Hepatic stellate cell (primary cell): ENCODE measurements at regions not wholly inside any gene's neighbourhood (a gene's known extent, or its start where the extent isn't known, plus 50 kb on each side); places are given as distances from the start of the nearest gene placed in this dataset.
"Not testable (repeated sequence)": the region's sequence is repeated elsewhere in the genome, so short reads cannot be mapped to it uniquely, and the experiment has no call there.

Experiments
- DNase-seq: peaks from one replicate; pipeline ENCODE4 v3.0.0; 2011; ENCODE audit warnings: low spot score

- DNase-seq = not testable (repeated sequence)
These were observed 469.4 kb upstream of the SPRY2 start for GRCh38 chr13:80810294-80810693.

DNA sequence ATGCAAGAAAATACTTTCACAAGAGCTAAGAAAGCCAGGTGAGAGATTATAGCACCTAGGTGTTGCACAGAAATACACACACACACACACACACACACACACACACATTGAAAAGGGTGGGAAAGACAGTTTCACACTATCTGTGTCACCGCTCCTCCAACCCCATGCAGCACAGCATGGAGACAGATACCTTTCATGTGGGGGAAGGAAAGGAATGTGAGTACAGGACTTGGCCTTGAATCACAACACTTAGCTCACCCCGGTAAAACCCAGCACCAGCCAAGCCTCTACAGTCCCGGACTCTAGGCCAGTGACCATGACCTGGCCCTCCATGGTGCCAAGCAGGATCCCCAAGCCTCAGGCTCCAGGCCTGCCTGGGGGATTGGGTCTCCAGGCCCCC lies 462.0 kb upstream of the SPRY2 start:
- no peak for DNase-seq

- no peak for DNase-seq
These were observed 457.7 kb upstream of the SPRY2 start for GRCh38 chr13:80798576-80799133.

GRCh38 chr13:80787604-80788003 lies 446.7 kb upstream of the SPRY2 start:
- no peak for DNase-seq

GRCh38 chr13:80783926-80784565 lies 443.1 kb upstream of the SPRY2 start:
- DNase-seq = no peak

DNA sequence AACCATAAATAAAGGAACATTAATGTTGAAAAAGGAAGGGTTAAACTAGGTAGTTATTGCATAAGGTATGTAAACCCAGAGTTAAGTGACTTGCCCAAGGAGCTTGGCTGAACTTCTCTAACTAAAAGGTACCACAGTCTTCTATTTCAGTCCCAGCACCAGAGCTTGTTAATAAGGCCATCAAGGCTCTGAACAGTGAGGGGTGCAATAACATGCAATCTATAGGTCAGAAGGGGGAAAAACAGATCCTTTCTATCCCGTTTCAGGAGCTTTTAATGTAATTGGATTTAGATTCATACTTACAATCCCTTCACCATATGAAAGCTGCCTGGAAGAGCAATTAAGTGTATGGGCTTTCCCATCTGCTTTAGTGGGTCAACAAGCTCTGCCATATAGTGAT lies 441.5 kb upstream of the SPRY2 start:
- DNase-seq = no peak

DNA sequence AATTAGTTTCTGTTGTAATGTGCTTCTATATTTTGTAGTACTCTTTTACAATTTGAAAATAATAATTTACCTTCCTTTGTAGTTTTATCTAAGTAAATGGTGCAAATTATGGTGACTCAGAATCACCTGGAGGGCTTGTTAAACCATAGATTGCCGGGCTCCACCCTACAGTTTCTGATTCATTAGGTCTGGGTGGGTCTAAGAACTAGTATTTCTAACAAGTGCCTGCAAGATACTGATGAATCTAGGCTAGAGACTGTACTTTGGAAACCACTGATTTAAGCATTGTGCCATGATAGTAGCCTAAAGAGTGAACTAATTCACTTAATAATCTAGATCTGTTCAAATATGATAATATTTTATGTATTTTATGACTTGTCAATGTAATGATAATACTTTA lies 437.4 kb upstream of the SPRY2 start:
- no peak for DNase-seq

GRCh38 chr13:80757694-80758093 lies 416.8 kb upstream of the SPRY2 start:
- no peak for DNase-seq

GRCh38 chr13:80755910-80756309 lies 415.0 kb upstream of the SPRY2 start:
- DNase-seq = no peak

DNA sequence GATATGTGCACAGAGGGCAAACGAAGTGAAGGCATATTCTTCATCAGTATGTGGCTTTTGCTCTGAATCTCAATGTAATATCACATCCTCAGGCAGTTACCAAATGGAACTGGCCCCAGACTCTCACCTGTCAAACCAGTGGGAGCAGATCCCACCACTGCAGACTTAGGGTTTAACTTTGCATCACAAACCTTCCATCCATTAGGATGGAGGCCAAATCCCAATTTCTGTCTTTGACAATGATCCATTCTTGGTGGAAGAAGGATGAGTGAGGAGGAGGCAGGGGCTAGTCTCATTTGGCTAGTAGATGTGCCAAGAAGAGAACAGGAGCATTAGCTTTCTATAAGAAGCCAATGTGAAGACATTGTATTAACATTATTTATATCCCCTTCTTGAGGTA lies 413.5 kb upstream of the SPRY2 start:
- no peak for DNase-seq

DNA sequence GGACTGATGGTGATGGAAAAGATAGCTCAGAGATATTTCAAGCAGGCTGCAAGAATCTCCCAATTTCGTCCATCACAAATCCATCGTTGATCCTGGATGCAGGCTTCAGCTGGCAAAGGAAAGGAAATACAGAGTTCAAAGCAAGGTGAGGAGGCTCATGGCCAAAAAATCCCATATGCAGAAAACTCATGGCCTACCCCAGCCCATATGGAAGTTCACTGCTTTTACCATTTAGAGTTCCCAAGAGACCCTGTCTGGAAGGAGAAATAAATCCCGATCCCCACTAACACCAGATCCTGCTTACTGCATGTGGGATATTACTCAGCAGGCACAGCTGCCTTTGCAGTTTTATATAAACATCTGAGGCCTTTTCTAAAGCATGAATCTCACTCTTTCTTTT lies 412.9 kb upstream of the SPRY2 start:
- no peak for DNase-seq

DNA sequence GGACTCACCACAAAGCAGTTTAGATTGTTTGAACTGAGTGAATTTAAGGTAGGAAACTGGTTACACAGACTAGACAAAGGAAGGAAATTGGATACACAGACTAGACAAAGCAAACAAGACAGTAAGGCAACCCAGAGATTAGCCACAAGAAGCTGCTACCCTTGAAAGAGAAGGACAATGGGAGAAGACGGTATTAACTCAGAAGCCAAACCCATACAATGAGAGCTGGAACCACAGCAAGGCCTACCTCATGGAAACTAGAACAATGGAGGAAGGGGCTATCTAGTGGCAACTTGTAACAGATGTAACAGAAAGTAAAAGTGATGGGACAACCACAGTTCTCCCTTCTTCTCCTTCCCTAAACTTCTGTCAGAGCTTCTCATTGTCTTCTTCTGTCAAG lies 410.9 kb upstream of the SPRY2 start:
- DNase-seq = no peak

GRCh38 chr13:80744147-80744914 lies 403.4 kb upstream of the SPRY2 start:
- DNase-seq = no peak

DNA sequence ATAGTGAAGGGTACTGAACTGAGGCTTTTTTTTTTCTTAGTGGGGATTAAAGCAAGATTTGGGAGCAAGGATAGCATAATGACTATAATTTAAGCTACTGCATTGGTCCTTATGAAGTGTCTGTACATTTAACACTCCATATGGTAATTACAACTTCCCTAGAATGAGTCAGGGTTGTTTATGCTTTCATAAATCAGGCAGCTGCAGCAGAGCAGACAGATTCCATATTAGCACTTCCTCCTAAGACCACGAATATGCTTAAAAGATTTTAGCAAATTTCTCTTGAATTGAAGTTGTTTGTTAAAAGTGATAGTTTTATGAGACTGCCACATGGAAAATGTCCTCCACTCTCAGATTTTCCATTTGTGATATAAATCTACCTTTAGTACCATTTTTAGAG lies 401.1 kb upstream of the SPRY2 start:
- no peak for DNase-seq

DNA sequence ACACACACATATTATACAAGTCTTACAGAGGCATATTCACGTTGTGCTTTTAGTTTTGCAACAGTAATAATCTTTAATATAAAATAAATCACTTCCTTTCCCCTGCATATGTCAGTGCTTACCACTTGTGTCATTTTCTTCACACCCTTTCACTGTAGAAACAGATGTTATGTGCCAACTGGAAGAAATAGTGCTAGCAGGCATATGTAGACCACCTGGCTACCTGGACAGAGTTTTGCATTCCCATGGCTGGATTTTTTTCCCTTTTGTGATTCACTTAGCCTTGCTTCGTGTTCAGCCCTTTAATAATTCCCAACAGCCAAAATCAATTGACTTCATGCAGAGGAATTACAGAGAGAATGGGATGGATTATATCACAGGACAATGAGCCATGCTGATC lies 399.1 kb upstream of the SPRY2 start:
- no peak for DNase-seq

DNA sequence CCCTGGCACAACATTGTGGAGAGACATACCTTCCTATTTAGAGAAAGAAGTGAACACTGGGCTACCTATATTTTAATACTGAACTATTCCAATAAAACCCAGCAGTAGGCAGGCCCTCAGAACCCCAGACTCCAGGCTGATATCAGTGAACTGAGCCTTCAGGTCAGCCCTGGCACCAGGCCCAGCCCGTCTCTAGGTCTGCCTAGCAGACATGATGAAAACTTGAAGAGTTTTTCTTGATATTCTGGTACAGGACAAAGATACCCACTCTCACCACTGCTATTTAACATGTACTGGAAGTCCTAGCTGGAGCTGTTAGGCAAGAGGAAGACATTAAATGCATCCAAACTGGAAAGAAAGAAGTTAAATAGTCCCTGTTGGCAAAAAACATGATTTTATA lies 396.6 kb upstream of the SPRY2 start:
- no peak for DNase-seq

- no peak for DNase-seq
These were observed 386.5 kb upstream of the SPRY2 start for GRCh38 chr13:80727321-80727975.

GRCh38 chr13:80726868-80727267 lies 385.9 kb upstream of the SPRY2 start:
- DNase-seq = no peak

GRCh38 chr13:80721689-80722088 lies 380.8 kb upstream of the SPRY2 start:
- no peak for DNase-seq

DNA sequence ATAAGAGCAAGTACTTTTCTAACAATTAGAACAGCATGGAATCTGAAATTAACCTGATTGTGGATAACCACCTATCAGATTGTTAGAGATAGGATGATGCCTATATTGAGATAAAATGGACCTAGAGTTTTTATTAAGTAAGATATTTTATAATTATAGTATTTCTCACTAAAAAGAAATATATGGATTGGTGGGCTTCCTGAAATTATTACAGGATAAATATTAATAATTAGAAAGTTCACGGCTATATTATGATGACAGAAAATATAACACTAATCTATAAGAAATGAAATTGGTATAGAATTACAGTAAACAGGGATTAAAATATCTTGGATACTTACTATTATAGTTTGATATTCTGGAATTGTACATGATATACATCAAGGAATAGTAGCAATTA lies 378.0 kb upstream of the SPRY2 start:
- no peak for DNase-seq

- no peak for DNase-seq
These were observed 376.9 kb upstream of the SPRY2 start for GRCh38 chr13:80717776-80718175.

GRCh38 chr13:80716610-80717081 lies 375.7 kb upstream of the SPRY2 start:
- DNase-seq = no peak

- no peak for DNase-seq
These were observed 371.1 kb upstream of the SPRY2 start for GRCh38 chr13:80712026-80712425.
